Ovary (tissue), 7 donors: ENCODE measurements at regions not wholly inside any gene's neighbourhood (a gene's known extent, or its start where the extent isn't known, plus 50 kb on each side); places are given as distances from the start of the nearest gene placed in this dataset.

ENCODE experiments used
- DNase-seq, 5 donors: peaks; one replicate each; pipeline ENCODE4 v3.0.0-alpha.2; 2019 to 2020
- H3K27ac ChIP-seq, 2 donors: fragments of 200-600 bp; one replicate each; pipeline versions ENCODE4 v1.5.1 to v1.8.0; 2019 to 2022
- H3K27me3 ChIP-seq: fragments of 200-600 bp; one replicate; pipeline ENCODE4 v1.8.0; 2022
- H3K36me3 ChIP-seq: fragments of 200-600 bp; sonication (generic); one replicate; pipeline ENCODE4 v1.5.1; 2019
- H3K4me1 ChIP-seq: one replicate; pipeline ENCODE4 v1.8.1; 2013; ENCODE audit warnings: mild to moderate bottlenecking, moderate library complexity; ENCODE audit not compliant: insufficient read depth
- H3K4me3 ChIP-seq: fragments of 200-600 bp; sonication (generic); one replicate; pipeline ENCODE4 v1.5.1; 2017
- H3K9me3 ChIP-seq, 2 donors: fragments of 200-600 bp in 1 of 2; sonication (generic) in 1 of 2; one replicate each; pipeline versions ENCODE4 v1.5.1 to v1.8.1; 2013 to 2019; ENCODE audit warnings: mild to moderate bottlenecking in 1 of 2, moderate library complexity in 1 of 2
- EP300 ChIP-seq: sonication (generic); formaldehyde crosslinking; IDR thresholded peaks from one replicate; pipeline ENCODE4 v1.6.1; 2017; ENCODE audit warnings: antibody characterized with exemption
- POLR2A ChIP-seq: fragments of 450-650 bp; IDR thresholded peaks from one replicate; pipeline ENCODE4 v1.6.1; 2017; ENCODE audit warnings: antibody characterized with exemption, mild to moderate bottlenecking, moderate library complexity
- WGBS, 3 donors: extraction: QIAGEN DNeasy Blood & Tissue Kit in 1 of 3; methylation state at CpG; one replicate each; pipeline versions ENCODE4 v1.1.5 to v1.1.7; 2013 to 2017; 5-methylcytosine and 5-hydroxymethylcytosine counted together
- intact Hi-C, 4 donors: fragments of 100-400 bp; cut with DNase I; formaldehyde crosslinking; loops; one replicate each; pipeline versions ENCODE4 v1.11.0 to v1.15.1; 2022 to 2023
- TF ChIP-seq, protein P1 (sequence below), 3 donors: fragments of 450-650 bp in 2 of 3; fragments of 200-600 bp in 1 of 3; IDR thresholded peaks; one replicate each; pipeline versions ENCODE4 v1.5.1 to v1.8.0; 2016 to 2022; ENCODE audit warnings: antibody characterized with exemption in 3 of 3, mild to moderate bottlenecking in 1 of 3
- donor health status: DM: no; HTN: no; CAD: no; lungs with moderate emphysema.
- donor health status: DM: no; HTN: no; CAD: no.
- donor health status: Bipolar disorder and iron deficiency.
- donor health status: DM: no; HTN: no; CAD: no.
- donor health status: DM: yes; HTN: yes; CAD: no.

GRCh38 chr4:179124957-179125356 lies 1682.7 kb upstream of the AGA start:
- H3K4me1 ChIP-seq: no peaks in the 10 kb centered on the region
- no peak for DNase-seq
- no peak for TF ChIP-seq POLR2A
- intact Hi-C loops: no loop called here
- no peaks in the 10 kb centered on the region for H3K36me3 ChIP-seq
- no peak overlapping the region for H3K4me3 ChIP-seq
- H3K27ac ChIP-seq: no peak overlapping the region
- no peaks in the 10 kb centered on the region for H3K9me3 ChIP-seq
- no peaks in the 10 kb centered on the region for H3K27me3 ChIP-seq
- 10 to 33% (median 13%) methylated on average over 1 of the region's 1 CpG for WGBS, 3 donors

DNA sequence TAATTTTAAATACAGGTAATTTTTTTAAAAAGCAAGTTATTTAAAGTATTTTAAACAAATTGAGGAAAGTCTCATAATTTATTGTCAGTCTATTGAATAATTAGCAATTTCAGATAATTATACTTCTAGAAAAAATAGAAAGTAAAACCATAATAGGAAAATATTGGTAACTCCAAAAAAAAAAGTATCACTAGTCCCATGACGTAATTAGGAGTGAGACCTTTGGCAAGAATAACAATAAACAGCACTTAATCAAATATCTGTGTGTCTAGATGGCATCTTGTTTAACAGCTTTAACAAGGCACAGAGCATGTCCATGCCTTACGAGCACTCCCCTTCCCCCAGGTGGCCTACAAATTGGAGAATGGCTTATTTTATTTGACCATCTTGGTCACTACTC lies 1683.6 kb upstream of the AGA start:
- Histone ChIP-seq H3K27ac (no peak overlapping the region), H3K4me1 (no peaks in the 10 kb centered on the region), H3K4me3 (no peak overlapping the region), H3K27me3 (no peaks in the 10 kb centered on the region), H3K36me3 (no peaks in the 10 kb centered on the region), H3K9me3 (no peaks in the 10 kb centered on the region)
- TF ChIP-seq EP300: no peak
- TF ChIP-seq POLR2A: no peak
- TF ChIP-seq, protein P1, sequence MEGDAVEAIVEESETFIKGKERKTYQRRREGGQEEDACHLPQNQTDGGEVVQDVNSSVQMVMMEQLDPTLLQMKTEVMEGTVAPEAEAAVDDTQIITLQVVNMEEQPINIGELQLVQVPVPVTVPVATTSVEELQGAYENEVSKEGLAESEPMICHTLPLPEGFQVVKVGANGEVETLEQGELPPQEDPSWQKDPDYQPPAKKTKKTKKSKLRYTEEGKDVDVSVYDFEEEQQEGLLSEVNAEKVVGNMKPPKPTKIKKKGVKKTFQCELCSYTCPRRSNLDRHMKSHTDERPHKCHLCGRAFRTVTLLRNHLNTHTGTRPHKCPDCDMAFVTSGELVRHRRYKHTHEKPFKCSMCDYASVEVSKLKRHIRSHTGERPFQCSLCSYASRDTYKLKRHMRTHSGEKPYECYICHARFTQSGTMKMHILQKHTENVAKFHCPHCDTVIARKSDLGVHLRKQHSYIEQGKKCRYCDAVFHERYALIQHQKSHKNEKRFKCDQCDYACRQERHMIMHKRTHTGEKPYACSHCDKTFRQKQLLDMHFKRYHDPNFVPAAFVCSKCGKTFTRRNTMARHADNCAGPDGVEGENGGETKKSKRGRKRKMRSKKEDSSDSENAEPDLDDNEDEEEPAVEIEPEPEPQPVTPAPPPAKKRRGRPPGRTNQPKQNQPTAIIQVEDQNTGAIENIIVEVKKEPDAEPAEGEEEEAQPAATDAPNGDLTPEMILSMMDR (IDR thresholded peaks at IDR 0.05): no peak
- intact Hi-C loops: no loop called here
- 65 to 72% (median 65%) methylated on average over 2 of the region's 2 CpGs for WGBS, 3 donors
- DNase-seq: no peak

GRCh38 chr4:179128299-179128698 lies 1686.1 kb upstream of the AGA start:
- DNase-seq: no peak
- WGBS, 3 donors: 61 to 62% (median 62%) methylated on average over 4 of the region's 4 CpGs
- Histone ChIP-seq H3K27me3 (no peaks in the 10 kb centered on the region), H3K27ac (no peak overlapping the region), H3K4me3 (no peak overlapping the region), H3K9me3 (no peaks in the 10 kb centered on the region), H3K36me3 (no peaks in the 10 kb centered on the region), H3K4me1 (no peaks in the 10 kb centered on the region)
- TF ChIP-seq, protein P1 (IDR thresholded peaks at IDR 0.05): no peak
- TF ChIP-seq POLR2A: no peak
- TF ChIP-seq EP300: no peak
- intact Hi-C loops: no loop called here

DNA sequence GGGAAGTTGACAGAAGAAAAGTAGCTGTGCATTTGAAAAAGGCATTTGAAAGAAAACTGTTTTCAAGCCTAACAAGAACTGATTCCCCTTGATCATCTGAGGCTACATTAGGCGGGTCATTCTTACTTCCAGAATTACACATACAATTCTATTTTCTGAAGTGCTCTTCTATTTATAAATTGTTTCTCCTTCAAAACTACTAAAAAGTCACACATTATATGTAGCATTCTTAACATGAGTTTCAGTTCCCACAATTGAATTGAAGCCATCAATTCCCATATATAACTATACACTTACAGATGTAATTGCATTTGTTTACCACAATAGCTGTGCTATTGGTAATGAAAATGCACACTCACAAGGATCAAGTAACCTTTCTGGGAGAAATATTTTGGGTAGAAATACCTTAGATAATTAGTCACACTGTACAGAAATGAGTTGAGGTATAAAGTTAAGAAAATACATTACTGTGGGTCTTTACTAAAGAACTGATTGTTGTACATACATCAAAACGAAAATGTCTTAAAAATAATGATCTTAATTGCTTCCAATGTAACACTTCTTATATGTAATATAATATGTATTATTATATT lies 1688.0 kb upstream of the AGA start:
- Histone ChIP-seq H3K4me1 (no peaks in the 10 kb centered on the region), H3K9me3 (no peaks in the 10 kb centered on the region), H3K27ac (no peak overlapping the region), H3K36me3 (no peaks in the 10 kb centered on the region), H3K4me3 (no peak overlapping the region), H3K27me3 (no peaks in the 10 kb centered on the region)
- no peak for DNase-seq
- TF ChIP-seq, protein P1 (IDR thresholded peaks at IDR 0.05): no peak
- TF ChIP-seq EP300: no peak
- TF ChIP-seq POLR2A: no peak
- WGBS, 3 donors: 72 to 83% (median 75%) methylated on average over 2 of the region's 2 CpGs
- intact Hi-C loops: no loop called here

- intact Hi-C loops: no loop called here
- Histone ChIP-seq H3K27me3 (no peaks in the 10 kb centered on the region), H3K4me3 (no peak overlapping the region), H3K27ac (no peak overlapping the region), H3K9me3 (no peaks in the 10 kb centered on the region), H3K36me3 (no peaks in the 10 kb centered on the region), H3K4me1 (no peaks in the 10 kb centered on the region)
- DNase-seq: no peak
- WGBS, 3 donors: 77 to 80% (median 79%) methylated on average over 4 of the region's 4 CpGs
- TF ChIP-seq, protein P1 (IDR thresholded peaks at IDR 0.05): no peak
- TF ChIP-seq EP300: no peak
- TF ChIP-seq POLR2A: no peak
These were observed 1703.7 kb upstream of the AGA start for GRCh38 chr4:179145746-179146525.
